ENCODE measurements at regions not wholly inside any gene's neighbourhood (a gene's known extent, or its start where the extent isn't known, plus 50 kb on each side); places are given as distances from the start of the nearest gene placed in this dataset.

DNA sequence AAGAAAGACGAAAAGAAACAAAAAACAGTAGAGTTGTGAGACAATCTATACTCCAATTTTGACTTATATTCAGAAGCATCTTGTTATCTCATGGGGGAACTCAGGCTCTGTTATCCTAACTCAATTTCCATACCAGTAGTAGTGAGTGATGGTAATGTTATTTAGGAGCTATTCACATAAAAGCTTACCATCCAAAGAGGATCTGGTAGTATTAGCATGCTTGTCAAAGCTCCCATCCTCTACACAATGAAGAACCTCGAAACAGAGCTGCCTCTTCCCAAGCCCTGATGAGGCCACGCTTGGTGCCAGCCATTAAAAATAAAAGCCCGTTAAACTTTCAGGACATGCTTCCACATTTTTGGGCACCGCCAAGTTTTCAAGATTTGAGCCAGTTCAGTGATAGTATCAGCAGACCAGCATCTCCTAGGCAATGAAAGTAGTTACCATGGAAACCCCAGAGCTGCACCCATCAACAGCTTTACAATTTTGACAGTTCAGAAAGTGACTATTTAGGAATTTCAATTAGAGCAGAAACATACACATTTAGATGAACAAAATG, 173.3 kb downstream of the CD83 start:
- TF ChIP-seq, protein P1, sequence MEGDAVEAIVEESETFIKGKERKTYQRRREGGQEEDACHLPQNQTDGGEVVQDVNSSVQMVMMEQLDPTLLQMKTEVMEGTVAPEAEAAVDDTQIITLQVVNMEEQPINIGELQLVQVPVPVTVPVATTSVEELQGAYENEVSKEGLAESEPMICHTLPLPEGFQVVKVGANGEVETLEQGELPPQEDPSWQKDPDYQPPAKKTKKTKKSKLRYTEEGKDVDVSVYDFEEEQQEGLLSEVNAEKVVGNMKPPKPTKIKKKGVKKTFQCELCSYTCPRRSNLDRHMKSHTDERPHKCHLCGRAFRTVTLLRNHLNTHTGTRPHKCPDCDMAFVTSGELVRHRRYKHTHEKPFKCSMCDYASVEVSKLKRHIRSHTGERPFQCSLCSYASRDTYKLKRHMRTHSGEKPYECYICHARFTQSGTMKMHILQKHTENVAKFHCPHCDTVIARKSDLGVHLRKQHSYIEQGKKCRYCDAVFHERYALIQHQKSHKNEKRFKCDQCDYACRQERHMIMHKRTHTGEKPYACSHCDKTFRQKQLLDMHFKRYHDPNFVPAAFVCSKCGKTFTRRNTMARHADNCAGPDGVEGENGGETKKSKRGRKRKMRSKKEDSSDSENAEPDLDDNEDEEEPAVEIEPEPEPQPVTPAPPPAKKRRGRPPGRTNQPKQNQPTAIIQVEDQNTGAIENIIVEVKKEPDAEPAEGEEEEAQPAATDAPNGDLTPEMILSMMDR (conservative IDR thresholded peaks at IDR 0.05 in 1 of 2, IDR thresholded peaks at IDR 0.05 in 1 of 2; ENCODE audit: low read depth in 1 of 2, low read length in 2 of 2) = no peak
- no peak for TF ChIP-seq EZH2 (IDR thresholded peaks at IDR 0.05; ENCODE audit: low read length, missing control alignments)
